ENCODE measurements at regions not wholly inside any gene's neighbourhood (a gene's known extent, or its start where the extent isn't known, plus 50 kb on each side); places are given as distances from the start of the nearest gene placed in this dataset.

DNA sequence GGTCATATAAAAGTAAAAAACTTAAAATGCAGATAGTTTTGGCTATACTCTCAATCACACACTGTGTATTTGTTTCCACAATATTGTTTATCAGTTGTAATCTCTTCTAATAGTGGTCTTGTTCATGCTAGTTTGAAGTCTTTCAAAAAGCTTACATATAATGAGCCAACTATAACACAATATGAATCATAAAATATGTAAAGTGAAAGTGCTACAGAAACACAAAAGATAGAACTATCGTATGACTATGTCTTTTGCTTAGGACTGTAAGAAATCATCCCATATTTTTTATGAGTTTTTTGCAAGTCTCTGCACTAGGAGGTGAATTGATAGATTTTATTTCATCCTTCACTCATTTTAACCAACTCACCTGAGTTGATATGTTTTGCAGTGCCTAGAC, 136.0 kb downstream of the MMUT start:
- H3K4me3 Mint-ChIP-seq (ENCODE audit: unreplicated experiment) = no peak overlapping the region
- DNase-seq (ENCODE audit: unreplicated experiment) = no peak
- no peaks in the 10 kb centered on the region for H3K27me3 Mint-ChIP-seq (ENCODE audit: insufficient read depth, unreplicated experiment)
- H3K36me3 Mint-ChIP-seq (ENCODE audit: insufficient read depth, unreplicated experiment) = no peaks in the 10 kb centered on the region
- intact Hi-C loops (cut with micrococcal nuclease) = loop anchor here (2.0 kb wide), 1 partner anchor 500 kb away; no protein-coding TSS in a partner anchor
- H3K27ac Mint-ChIP-seq (ENCODE audit: low read depth, unreplicated experiment) = peak overlapping the region; percentile 74
- no TSS peak for BruUV-seq (replicated peaks)
- H3K4me1 Mint-ChIP-seq (ENCODE audit: insufficient read depth, unreplicated experiment) = peaks cover 13% of the 10 kb centered on the region
- TF ChIP-seq, protein P1, sequence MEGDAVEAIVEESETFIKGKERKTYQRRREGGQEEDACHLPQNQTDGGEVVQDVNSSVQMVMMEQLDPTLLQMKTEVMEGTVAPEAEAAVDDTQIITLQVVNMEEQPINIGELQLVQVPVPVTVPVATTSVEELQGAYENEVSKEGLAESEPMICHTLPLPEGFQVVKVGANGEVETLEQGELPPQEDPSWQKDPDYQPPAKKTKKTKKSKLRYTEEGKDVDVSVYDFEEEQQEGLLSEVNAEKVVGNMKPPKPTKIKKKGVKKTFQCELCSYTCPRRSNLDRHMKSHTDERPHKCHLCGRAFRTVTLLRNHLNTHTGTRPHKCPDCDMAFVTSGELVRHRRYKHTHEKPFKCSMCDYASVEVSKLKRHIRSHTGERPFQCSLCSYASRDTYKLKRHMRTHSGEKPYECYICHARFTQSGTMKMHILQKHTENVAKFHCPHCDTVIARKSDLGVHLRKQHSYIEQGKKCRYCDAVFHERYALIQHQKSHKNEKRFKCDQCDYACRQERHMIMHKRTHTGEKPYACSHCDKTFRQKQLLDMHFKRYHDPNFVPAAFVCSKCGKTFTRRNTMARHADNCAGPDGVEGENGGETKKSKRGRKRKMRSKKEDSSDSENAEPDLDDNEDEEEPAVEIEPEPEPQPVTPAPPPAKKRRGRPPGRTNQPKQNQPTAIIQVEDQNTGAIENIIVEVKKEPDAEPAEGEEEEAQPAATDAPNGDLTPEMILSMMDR (IDR thresholded peaks at IDR 0.05; ENCODE audit: unreplicated experiment) = no peak
- CTCF ChIA-PET = no interaction called here
- POLR2A ChIA-PET = interaction anchor here (1.5 kb wide), 1 partner anchor 14 kb away, joined by 4 read pairs; no protein-coding TSS in a partner anchor
- H3K9me3 Mint-ChIP-seq (ENCODE audit: unreplicated experiment) = no peaks in the 10 kb centered on the region

- intact Hi-C loops (cut with micrococcal nuclease) = loop anchor here (2.0 kb wide), 1 partner anchor 500 kb away; no protein-coding TSS in a partner anchor
- Mint-ChIP-seq H3K27ac (ENCODE audit: low read depth, unreplicated experiment) (peak overlapping the region; percentile 74), H3K4me1 (ENCODE audit: insufficient read depth, unreplicated experiment) (peaks cover 13% of the 10 kb centered on the region), H3K27me3 (ENCODE audit: insufficient read depth, unreplicated experiment) (no peaks in the 10 kb centered on the region), H3K9me3 (ENCODE audit: unreplicated experiment) (no peaks in the 10 kb centered on the region), H3K4me3 (ENCODE audit: unreplicated experiment) (no peak overlapping the region), H3K36me3 (ENCODE audit: insufficient read depth, unreplicated experiment) (no peaks in the 10 kb centered on the region)
- ChIA-PET CTCF (interaction anchor here (0.6 kb wide), 1 partner anchor 24 kb away, joined by 3 read pairs; no protein-coding TSS in a partner anchor), POLR2A (interaction anchor here (0.6 to 1.5 kb wide), 2 partner anchors 14 to 687 kb away, joined by 3 to 4 read pairs; no protein-coding TSS in a partner anchor)
- peak; percentile 62 for DNase-seq (ENCODE audit: unreplicated experiment)
- TF ChIP-seq, protein P1 (IDR thresholded peaks at IDR 0.05; ENCODE audit: unreplicated experiment) = no peak
- no TSS peak for BruUV-seq (replicated peaks)
Observed at GRCh38 chr6:49326347-49326746, 136.7 kb downstream of the MMUT start.

GRCh38 chr6:49325891-49326290, 137.2 kb downstream of the MMUT start:
- BruUV-seq (replicated peaks) = TSS peak; percentile 43
- TF ChIP-seq, protein P1 (IDR thresholded peaks at IDR 0.05; ENCODE audit: unreplicated experiment) = no peak
- Mint-ChIP-seq H3K4me1 (ENCODE audit: insufficient read depth, unreplicated experiment) (peaks cover 13% of the 10 kb centered on the region), H3K36me3 (ENCODE audit: insufficient read depth, unreplicated experiment) (no peaks in the 10 kb centered on the region), H3K27ac (ENCODE audit: low read depth, unreplicated experiment) (peak overlapping the region; percentile 74), H3K9me3 (ENCODE audit: unreplicated experiment) (no peaks in the 10 kb centered on the region), H3K27me3 (ENCODE audit: insufficient read depth, unreplicated experiment) (no peaks in the 10 kb centered on the region), H3K4me3 (ENCODE audit: unreplicated experiment) (no peak overlapping the region)
- CTCF ChIA-PET = interaction anchor here (0.6 kb wide), 1 partner anchor 25 kb away, joined by 3 read pairs; no protein-coding TSS in a partner anchor
- intact Hi-C loops (cut with micrococcal nuclease) = loop anchor here (2.0 kb wide), 1 partner anchor 499 kb away; no protein-coding TSS in a partner anchor
- no peak for DNase-seq (ENCODE audit: unreplicated experiment)
- POLR2A ChIA-PET = no interaction called here

DNA sequence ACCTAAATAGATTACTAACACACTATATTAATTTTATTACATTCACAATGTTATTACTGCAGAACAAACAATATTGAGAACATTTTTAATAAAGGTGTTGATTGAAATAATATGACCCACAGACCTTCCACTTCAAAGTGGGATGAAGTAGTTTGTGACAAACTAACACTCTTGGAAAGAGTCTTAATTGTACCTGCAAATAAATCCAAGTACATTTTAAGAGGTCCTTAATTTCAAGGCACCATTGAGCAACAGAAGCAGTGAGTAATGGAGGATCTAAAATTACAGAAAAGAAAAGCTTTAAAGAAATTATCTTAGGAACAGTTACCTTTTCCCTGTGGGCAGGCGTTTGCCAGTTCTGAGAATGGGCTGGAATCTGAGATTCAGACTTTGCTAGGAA, 140.2 kb downstream of the MMUT start:
- POLR2A ChIA-PET = no interaction called here
- BruUV-seq (replicated peaks) = no TSS peak
- H3K9me3 Mint-ChIP-seq (ENCODE audit: unreplicated experiment) = no peaks in the 10 kb centered on the region
- no peak overlapping the region for H3K4me3 Mint-ChIP-seq (ENCODE audit: unreplicated experiment)
- peaks cover 13% of the 10 kb centered on the region for H3K4me1 Mint-ChIP-seq (ENCODE audit: insufficient read depth, unreplicated experiment)
- CTCF ChIA-PET = no interaction called here
- no peaks in the 10 kb centered on the region for H3K36me3 Mint-ChIP-seq (ENCODE audit: insufficient read depth, unreplicated experiment)
- TF ChIP-seq, protein P1 (IDR thresholded peaks at IDR 0.05; ENCODE audit: unreplicated experiment) = no peak
- no peak overlapping the region for H3K27ac Mint-ChIP-seq (ENCODE audit: low read depth, unreplicated experiment)
- intact Hi-C loops (cut with micrococcal nuclease) = no loop called here
- DNase-seq (ENCODE audit: unreplicated experiment) = no peak
- H3K27me3 Mint-ChIP-seq (ENCODE audit: insufficient read depth, unreplicated experiment) = no peaks in the 10 kb centered on the region

Measured in MCF 10A (cell line).